ENCODE measurements at regions not wholly inside any gene's neighbourhood (a gene's known extent, or its start where the extent isn't known, plus 50 kb on each side); places are given as distances from the start of the nearest gene placed in this dataset.
"Not testable (repeated sequence)": the region's sequence is repeated elsewhere in the genome, so short reads cannot be mapped to it uniquely, and the experiment has no call there.

DNA sequence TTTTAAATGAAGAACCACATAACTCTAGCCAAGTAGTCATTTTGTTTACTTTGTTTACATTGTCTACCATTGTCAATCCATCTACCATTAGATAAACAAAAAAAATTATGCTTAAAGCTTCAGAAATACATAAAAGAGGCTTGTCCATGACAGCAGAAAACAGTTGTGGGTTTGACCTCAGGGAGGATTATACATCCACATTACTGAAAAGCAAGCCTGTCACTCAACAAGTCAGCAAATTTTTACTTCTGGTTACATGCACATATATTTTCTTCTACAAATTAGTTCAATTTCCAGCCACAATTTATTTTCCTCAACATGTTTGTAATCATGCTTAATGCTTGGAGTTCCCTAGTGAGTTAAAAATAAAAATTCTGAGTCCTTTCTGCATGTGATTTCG lies 713.3 kb downstream of the COL12A1 start:
- H3K36me3 ChIP-seq: no peaks in the 10 kb centered on the region
- TF ChIP-seq, protein P1, sequence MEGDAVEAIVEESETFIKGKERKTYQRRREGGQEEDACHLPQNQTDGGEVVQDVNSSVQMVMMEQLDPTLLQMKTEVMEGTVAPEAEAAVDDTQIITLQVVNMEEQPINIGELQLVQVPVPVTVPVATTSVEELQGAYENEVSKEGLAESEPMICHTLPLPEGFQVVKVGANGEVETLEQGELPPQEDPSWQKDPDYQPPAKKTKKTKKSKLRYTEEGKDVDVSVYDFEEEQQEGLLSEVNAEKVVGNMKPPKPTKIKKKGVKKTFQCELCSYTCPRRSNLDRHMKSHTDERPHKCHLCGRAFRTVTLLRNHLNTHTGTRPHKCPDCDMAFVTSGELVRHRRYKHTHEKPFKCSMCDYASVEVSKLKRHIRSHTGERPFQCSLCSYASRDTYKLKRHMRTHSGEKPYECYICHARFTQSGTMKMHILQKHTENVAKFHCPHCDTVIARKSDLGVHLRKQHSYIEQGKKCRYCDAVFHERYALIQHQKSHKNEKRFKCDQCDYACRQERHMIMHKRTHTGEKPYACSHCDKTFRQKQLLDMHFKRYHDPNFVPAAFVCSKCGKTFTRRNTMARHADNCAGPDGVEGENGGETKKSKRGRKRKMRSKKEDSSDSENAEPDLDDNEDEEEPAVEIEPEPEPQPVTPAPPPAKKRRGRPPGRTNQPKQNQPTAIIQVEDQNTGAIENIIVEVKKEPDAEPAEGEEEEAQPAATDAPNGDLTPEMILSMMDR (IDR thresholded peaks at IDR 0.05): no peak
- ATAC-seq (ENCODE audit: insufficient number of reproducible peaks, low FRiP score, low read depth) (no peak), DNase-seq (ENCODE audit: low spot score) (no peak)
- no peaks in the 10 kb centered on the region for H3K9me3 ChIP-seq
- H3K4me1 ChIP-seq (ENCODE audit: control insufficient read depth in 1 of 2, low read depth in 2 of 2): no peaks in the 10 kb centered on the region
- no peak overlapping the region for H3K27ac ChIP-seq
- H3K4me3 ChIP-seq: no peak overlapping the region
- H3K27me3 ChIP-seq (replicated peaks; ENCODE audit: insufficient read depth): no peaks in the 10 kb centered on the region

DNA sequence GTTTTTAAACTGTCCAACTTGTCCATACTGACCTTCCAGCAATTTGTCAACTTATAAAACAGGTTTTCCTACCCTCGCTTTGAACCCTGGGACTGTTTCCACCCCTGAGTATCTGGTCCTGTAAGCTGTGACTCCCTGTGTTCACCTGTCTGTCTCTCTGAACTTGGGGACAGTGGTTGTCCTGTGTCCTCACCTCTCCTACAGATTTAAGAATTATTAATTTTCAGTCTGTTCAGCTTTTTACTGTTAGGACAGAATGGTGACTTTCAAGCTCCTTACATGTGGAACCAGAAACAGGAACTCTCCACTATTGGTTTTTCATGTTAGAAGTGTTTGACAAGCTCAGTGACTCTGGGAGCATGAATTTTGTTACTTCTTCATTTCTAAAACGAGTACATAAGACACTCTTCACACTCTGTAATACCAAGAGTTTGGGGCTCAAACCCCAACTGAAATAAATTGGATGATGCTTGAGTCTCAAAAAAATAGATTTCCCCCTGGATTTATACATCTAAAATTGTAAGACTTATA lies 713.9 kb downstream of the COL12A1 start:
- TF ChIP-seq, protein P1 (IDR thresholded peaks at IDR 0.05): no peak
- DNase-seq (ENCODE audit: low spot score) (no peak), ATAC-seq (ENCODE audit: insufficient number of reproducible peaks, low FRiP score, low read depth) (no peak)
- Histone ChIP-seq H3K4me3 (no peak overlapping the region), H3K4me1 (ENCODE audit: control insufficient read depth in 1 of 2, low read depth in 2 of 2) (no peaks in the 10 kb centered on the region), H3K9me3 (no peaks in the 10 kb centered on the region), H3K36me3 (no peaks in the 10 kb centered on the region), H3K27ac (no peak overlapping the region), H3K27me3 (replicated peaks; ENCODE audit: insufficient read depth) (no peaks in the 10 kb centered on the region)

DNA sequence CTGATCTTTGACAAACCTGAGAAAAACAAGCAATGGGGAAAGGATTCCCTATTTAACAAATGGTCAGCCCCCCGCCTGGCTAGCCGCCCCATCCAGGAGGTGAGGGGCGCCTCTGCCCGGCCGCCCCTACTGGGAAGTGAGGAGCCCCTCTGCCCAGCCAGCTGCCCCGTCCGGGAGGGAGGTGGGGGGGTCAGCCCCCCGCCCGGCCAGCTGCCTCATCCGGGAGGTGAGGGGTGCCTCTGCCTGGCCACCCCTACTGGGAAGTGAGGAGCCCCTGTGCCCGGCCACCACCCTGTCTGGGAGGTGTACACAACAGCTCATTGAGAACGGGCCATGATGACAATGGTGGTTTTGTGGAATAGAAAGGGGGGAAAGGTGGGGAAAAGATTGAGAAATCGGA lies 717.1 kb downstream of the COL12A1 start:
- H3K4me1 ChIP-seq (ENCODE audit: control insufficient read depth in 1 of 2, low read depth in 2 of 2); H3K4me3 ChIP-seq; DNase-seq (ENCODE audit: low spot score); H3K27me3 ChIP-seq (replicated peaks; ENCODE audit: insufficient read depth); ATAC-seq (ENCODE audit: insufficient number of reproducible peaks, low FRiP score, low read depth); H3K9me3 ChIP-seq; H3K27ac ChIP-seq; H3K36me3 ChIP-seq: not testable (repeated sequence)

DNA sequence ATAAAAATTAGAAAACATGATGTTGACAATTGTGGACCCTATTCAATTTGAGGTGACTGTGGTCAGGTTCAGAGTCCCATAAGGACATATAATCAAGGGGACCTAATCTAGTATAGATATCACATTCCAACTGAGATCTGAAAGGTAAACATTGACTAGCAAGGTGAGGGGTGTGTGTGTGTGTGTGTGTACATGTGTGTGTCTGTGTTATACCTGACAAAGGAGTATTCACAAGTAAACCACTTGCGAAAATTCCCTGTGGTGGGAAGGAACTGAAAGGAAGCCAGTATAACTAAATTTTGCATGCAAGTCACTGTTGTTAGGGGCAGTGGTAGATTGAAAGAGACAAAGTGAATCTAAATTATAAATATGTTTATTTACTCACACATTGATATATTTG lies 723.7 kb downstream of the COL12A1 start:
- Histone ChIP-seq H3K4me3 (no peak overlapping the region), H3K9me3 (no peaks in the 10 kb centered on the region), H3K27me3 (replicated peaks; ENCODE audit: insufficient read depth) (no peaks in the 10 kb centered on the region), H3K36me3 (no peaks in the 10 kb centered on the region), H3K4me1 (ENCODE audit: control insufficient read depth in 1 of 2, low read depth in 2 of 2) (no peaks in the 10 kb centered on the region), H3K27ac (no peak overlapping the region)
- DNase-seq (ENCODE audit: low spot score) (no peak), ATAC-seq (ENCODE audit: insufficient number of reproducible peaks, low FRiP score, low read depth) (no peak)
- TF ChIP-seq, protein P1 (IDR thresholded peaks at IDR 0.05): no peak

DNA sequence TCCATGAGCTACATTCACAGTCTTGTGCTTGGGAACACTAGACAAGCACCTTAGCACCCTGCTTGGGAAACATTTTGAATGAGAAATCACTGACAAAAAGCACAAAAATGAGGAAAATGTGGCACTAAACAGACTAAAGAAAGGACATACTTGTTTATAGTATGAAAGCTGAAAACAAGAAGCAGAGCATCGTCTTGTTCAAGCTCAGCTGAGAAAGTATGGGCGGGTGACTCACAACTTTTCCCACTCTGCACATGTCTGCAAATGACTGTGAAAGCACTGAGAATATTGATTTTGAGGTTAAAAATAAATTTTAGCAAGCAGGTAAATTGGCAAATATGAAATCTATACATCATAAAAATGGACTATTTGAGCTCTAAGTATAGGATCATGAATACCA lies 725.3 kb downstream of the COL12A1 start:
- Histone ChIP-seq H3K27ac (no peak overlapping the region), H3K9me3 (no peaks in the 10 kb centered on the region)

DNA sequence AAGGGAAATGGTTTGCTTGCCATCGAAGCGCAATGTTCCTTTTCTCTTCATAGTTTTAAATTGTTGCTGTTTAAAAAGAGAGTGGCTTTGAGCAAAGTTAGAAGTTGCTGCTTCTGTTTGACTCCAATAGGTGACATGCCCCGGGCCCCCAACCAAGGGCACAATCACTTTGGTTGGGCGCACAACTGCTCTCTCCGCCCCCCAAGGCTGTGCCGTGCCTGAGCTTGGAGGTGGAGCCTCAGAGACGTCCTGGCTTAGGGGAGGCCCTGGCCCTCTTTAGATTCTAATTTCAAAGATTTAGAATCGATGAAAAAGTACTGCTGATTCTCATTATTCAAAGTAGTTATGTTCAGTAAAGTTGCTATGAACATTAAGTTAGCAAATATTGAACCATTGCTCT lies 725.9 kb downstream of the COL12A1 start:
- no peak overlapping the region for H3K27ac ChIP-seq
- no peak overlapping the region for H3K4me3 ChIP-seq
- DNase-seq (ENCODE audit: low spot score) (no peak), ATAC-seq (ENCODE audit: insufficient number of reproducible peaks, low FRiP score, low read depth) (no peak)
- H3K27me3 ChIP-seq (replicated peaks; ENCODE audit: insufficient read depth): no peaks in the 10 kb centered on the region
- no peaks in the 10 kb centered on the region for H3K9me3 ChIP-seq
- H3K4me1 ChIP-seq (ENCODE audit: control insufficient read depth in 1 of 2, low read depth in 2 of 2): no peaks in the 10 kb centered on the region
- H3K36me3 ChIP-seq: no peaks in the 10 kb centered on the region
- TF ChIP-seq, protein P1 (IDR thresholded peaks at IDR 0.05): no peak

More for the DNA sequence above, 725.3 kb downstream of the COL12A1 start:
- TF ChIP-seq, protein P1 (IDR thresholded peaks at IDR 0.05): no peak
- DNase-seq (ENCODE audit: low spot score) (no peak), ATAC-seq (ENCODE audit: insufficient number of reproducible peaks, low FRiP score, low read depth) (no peak)
- Histone ChIP-seq H3K36me3 (no peaks in the 10 kb centered on the region), H3K4me1 (ENCODE audit: control insufficient read depth in 1 of 2, low read depth in 2 of 2) (no peaks in the 10 kb centered on the region), H3K27me3 (replicated peaks; ENCODE audit: insufficient read depth) (no peaks in the 10 kb centered on the region), H3K4me3 (no peak overlapping the region)

All from thoracic aorta (tissue), 2 donors.